Kidney tubule cell (primary cell): ENCODE measurements at regions not wholly inside any gene's neighbourhood (a gene's known extent, or its start where the extent isn't known, plus 50 kb on each side); places are given as distances from the start of the nearest gene placed in this dataset.

Experiments
- DNase-seq: peaks from one replicate; pipeline ENCODE4 v3.0.0-alpha.2; 2018; ENCODE audit warnings: low spot score

GRCh38 chr2:96438589-96438988 is 66.6 kb downstream of the NEURL3 start:
- DNase-seq, result no peak

GRCh38 chr2:96437512-96437911 is 67.6 kb downstream of the NEURL3 start:
- DNase-seq, result no peak

GRCh38 chr2:96436961-96437360 is 68.2 kb downstream of the NEURL3 start:
- DNase-seq, result no peak

GRCh38 chr2:96436416-96436815 is 68.7 kb downstream of the NEURL3 start:
- no peak for DNase-seq

- no peak for DNase-seq
Measured at GRCh38 chr2:96431319-96431718, 73.8 kb downstream of the NEURL3 start.

- DNase-seq, result no peak
Measured at GRCh38 chr2:96430394-96430988, 74.7 kb downstream of the NEURL3 start.

GRCh38 chr2:96427917-96428316 is 77.2 kb downstream of the NEURL3 start:
- peak; percentile 100 for DNase-seq

- peak; percentile 32 for DNase-seq
Measured at GRCh38 chr2:96427169-96427568, 78.0 kb downstream of the NEURL3 start.

- no peak for DNase-seq
Measured at GRCh38 chr2:96423828-96424227, 81.3 kb downstream of the NEURL3 start.
